GM13977 (cell line): ENCODE measurements at regions not wholly inside any gene's neighbourhood (a gene's known extent, or its start where the extent isn't known, plus 50 kb on each side); places are given as distances from the start of the nearest gene placed in this dataset.

Source experiments
- DNase-seq: peaks from one replicate; pipeline ENCODE4 v3.0.0; 2012; ENCODE audit warnings: low spot score
- in situ Hi-C: fragments of 300-500 bp; cut with MboI; formaldehyde crosslinking; loops from one replicate; pipeline ENCODE4 v1.12.0; 2022; ENCODE audit warnings: low sequenced_read_pairs, low pct_unique_long_range_greater_than_20kb, mixed read lengths, inconsistent platforms; ENCODE audit not compliant: unreplicated experiment
- TF ChIP-seq, protein P1 (sequence below): IDR thresholded peaks from 2 replicates; pipeline ENCODE4 v1.5.1; 2012; ENCODE audit warnings: mild to moderate bottlenecking, control low read depth; ENCODE audit not compliant: insufficient read depth; ENCODE audit errors: extremely low read depth, missing control alignments

DNA sequence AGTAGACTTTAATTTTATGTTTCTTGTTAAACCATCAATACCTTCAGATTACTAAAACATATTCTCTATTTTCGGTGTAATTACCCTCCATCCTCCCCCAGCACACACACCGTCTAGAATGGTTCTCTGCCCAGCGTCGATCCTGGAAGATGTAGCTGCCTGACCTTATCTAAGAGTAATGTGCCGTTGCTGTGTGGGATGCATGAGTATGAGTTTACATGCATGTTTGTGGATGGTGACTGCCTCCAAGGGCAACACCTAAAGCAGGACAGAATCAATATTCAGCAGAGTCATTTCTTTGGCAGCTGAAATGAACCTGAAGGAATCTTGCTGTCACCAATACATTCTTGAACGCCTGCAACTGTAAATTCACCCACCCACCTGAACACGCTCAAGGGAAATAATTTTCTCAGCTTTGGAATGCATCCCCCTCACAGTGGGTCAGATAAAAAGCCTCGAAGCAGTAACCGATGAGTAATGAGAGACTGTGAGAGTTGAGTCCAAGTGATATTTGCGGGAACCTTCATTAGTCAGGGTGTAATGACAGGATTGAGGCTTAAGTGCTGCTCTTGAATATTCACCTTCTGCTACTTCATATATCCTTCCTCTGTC lies 155.8 kb upstream of the RND3 start:
- in situ Hi-C loops: no loop called here
- TF ChIP-seq, protein P1, sequence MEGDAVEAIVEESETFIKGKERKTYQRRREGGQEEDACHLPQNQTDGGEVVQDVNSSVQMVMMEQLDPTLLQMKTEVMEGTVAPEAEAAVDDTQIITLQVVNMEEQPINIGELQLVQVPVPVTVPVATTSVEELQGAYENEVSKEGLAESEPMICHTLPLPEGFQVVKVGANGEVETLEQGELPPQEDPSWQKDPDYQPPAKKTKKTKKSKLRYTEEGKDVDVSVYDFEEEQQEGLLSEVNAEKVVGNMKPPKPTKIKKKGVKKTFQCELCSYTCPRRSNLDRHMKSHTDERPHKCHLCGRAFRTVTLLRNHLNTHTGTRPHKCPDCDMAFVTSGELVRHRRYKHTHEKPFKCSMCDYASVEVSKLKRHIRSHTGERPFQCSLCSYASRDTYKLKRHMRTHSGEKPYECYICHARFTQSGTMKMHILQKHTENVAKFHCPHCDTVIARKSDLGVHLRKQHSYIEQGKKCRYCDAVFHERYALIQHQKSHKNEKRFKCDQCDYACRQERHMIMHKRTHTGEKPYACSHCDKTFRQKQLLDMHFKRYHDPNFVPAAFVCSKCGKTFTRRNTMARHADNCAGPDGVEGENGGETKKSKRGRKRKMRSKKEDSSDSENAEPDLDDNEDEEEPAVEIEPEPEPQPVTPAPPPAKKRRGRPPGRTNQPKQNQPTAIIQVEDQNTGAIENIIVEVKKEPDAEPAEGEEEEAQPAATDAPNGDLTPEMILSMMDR: no peak
- no peak for DNase-seq

DNA sequence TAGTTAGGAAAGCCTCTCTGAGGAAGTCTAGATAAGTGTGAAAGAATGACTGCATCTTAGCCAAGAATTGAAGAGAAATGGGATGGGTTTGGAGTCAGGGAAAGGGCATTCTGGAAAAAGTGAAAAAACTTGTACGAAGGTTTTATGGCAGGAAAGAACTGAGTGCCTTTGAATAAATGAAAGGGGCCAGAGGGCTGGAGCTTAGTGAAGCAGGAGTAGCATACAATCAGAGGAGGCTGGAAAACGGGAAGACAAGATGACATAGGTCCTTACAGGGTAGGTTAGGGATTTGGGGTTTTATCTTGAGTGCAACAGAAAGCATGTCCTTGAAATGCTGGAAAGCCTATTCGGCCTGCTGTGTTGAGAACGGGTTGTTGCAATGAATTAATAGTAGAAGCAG lies 152.6 kb upstream of the RND3 start:
- DNase-seq: no peak
- TF ChIP-seq, protein P1: no peak
- in situ Hi-C loops: no loop called here

DNA sequence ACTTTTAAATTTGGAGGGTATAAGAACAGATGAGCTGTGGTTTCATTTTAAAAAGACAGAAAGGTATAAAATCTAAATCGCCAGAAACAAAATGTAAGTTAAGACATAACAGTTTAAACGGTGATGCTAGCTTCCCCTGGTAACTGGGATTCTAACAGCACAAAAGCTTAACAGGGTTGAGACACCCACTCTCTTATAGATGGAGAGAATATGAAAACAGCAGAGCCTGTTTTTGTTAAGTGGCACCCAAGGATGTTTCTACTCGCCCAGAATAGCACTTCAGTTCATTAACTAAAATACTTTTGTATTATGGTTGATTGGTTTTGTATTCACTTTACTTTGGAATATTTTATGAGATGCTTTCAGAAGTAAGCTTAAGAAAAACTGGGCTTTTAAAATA lies 151.9 kb upstream of the RND3 start:
- in situ Hi-C loops: no loop called here
- TF ChIP-seq, protein P1: no peak
- no peak for DNase-seq

- DNase-seq: no peak
- TF ChIP-seq, protein P1: no peak
- in situ Hi-C loops: no loop called here
These were observed 143.9 kb upstream of the RND3 start for GRCh38 chr2:150631236-150631821.

GRCh38 chr2:150630587-150631235 lies 143.2 kb upstream of the RND3 start:
- TF ChIP-seq, protein P1: no peak
- in situ Hi-C loops: no loop called here
- no peak for DNase-seq

DNA sequence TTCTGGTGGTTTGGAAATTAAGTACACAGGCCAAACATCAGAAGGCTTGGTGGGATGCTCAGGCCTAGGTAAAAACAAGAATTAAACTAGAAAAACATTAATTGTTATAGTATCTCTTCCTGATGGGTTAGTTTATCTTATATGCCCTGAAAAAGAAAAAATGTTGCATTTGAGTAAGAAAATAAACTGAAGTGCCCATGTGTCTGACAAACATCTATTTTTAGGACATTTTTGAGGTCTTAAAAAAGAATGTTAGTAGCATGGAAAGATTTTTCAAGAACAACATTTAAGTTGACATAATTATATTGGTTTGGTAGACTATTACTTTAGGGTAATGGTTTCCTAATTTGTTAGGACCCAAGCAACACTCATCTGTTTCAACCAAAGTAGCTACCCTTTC lies 140.1 kb upstream of the RND3 start:
- no peak for DNase-seq
- TF ChIP-seq, protein P1: no peak
- in situ Hi-C loops: no loop called here
